ENCODE measurements at regions not wholly inside any gene's neighbourhood (a gene's known extent, or its start where the extent isn't known, plus 50 kb on each side); places are given as distances from the start of the nearest gene placed in this dataset.

GRCh38 chr7:26507108-26507987, 215.7 kb downstream of the SNX10 start:
- TF ChIP-seq CTCF (IDR thresholded peaks at IDR 0.05), result no peak
- H3K27ac ChIP-seq, result no peak overlapping the region
- no peaks in the 10 kb centered on the region for H3K36me3 ChIP-seq
- no peak overlapping the region for H3K4me3 ChIP-seq
- peaks cover 0 to 6% (median 0%) of the 10 kb centered on the region in 11 donors for H3K9me3 ChIP-seq
- ATAC-seq, result no peak
- no peak for DNase-seq
- WGBS, 2 donors, result 80 to 86% methylated on average over 10 of the region's 10 CpGs
- peaks cover 0 to 33% (median 13%) of the 10 kb centered on the region in 7 donors for H3K27me3 ChIP-seq
- intact Hi-C loops (cut with DNase I), result loop anchor here in 2 of 10 donors (10.0 kb wide), 2 partner anchors 123 to 133 kb away; no protein-coding TSS in a partner anchor
- no peaks in the 10 kb centered on the region for H3K4me1 ChIP-seq

GRCh38 chr7:26508481-26508880, 216.8 kb downstream of the SNX10 start:
- no peak for ATAC-seq
- Histone ChIP-seq H3K9me3 (peaks cover 0 to 6% (median 0%) of the 10 kb centered on the region in 11 donors), H3K27ac (no peak overlapping the region), H3K36me3 (no peaks in the 10 kb centered on the region), H3K4me3 (no peak overlapping the region), H3K27me3 (peaks cover 0 to 22% (median 13%) of the 10 kb centered on the region in 7 donors), H3K4me1 (no peaks in the 10 kb centered on the region)
- 86 to 89% methylated on average over 8 of the region's 8 CpGs for WGBS, 2 donors
- no peak for DNase-seq
- intact Hi-C loops (cut with DNase I), result loop anchor here in 2 of 10 donors (10.0 kb wide), 2 partner anchors 124 to 134 kb away; no protein-coding TSS in a partner anchor
- no peak for TF ChIP-seq CTCF (IDR thresholded peaks at IDR 0.05)

GRCh38 chr7:26508917-26509316, 217.3 kb downstream of the SNX10 start:
- no peak for TF ChIP-seq CTCF (IDR thresholded peaks at IDR 0.05)
- DNase-seq, result no peak
- Histone ChIP-seq H3K27me3 (peaks cover 0 to 22% (median 13%) of the 10 kb centered on the region in 7 donors), H3K4me3 (no peak overlapping the region), H3K36me3 (no peaks in the 10 kb centered on the region), H3K27ac (no peak overlapping the region), H3K4me1 (no peaks in the 10 kb centered on the region), H3K9me3 (peaks cover 0 to 6% (median 0%) of the 10 kb centered on the region in 11 donors)
- 67 to 75% methylated on average over 5 of the region's 5 CpGs for WGBS, 2 donors
- ATAC-seq, result no peak
- intact Hi-C loops (cut with DNase I), result loop anchor here in 2 of 10 donors (10.0 kb wide), 2 partner anchors 124 to 134 kb away; no protein-coding TSS in a partner anchor

- Histone ChIP-seq H3K36me3 (no peaks in the 10 kb centered on the region), H3K27ac (no peak overlapping the region), H3K9me3 (peaks cover 0 to 6% (median 0%) of the 10 kb centered on the region in 11 donors), H3K4me1 (no peaks in the 10 kb centered on the region), H3K4me3 (no peak overlapping the region), H3K27me3 (peaks cover 0 to 21% (median 6%) of the 10 kb centered on the region in 7 donors)
- ATAC-seq, result no peak
- TF ChIP-seq CTCF (IDR thresholded peaks at IDR 0.05), result no peak
- no peak for DNase-seq
- WGBS, 2 donors, result 82 to 89% methylated on average over 5 of the region's 5 CpGs
- intact Hi-C loops (cut with DNase I), result no loop called here
These were observed 218.7 kb downstream of the SNX10 start for GRCh38 chr7:26510231-26510957.

Measured in heart right ventricle (tissue), 16 donors.